Transverse colon (tissue), 4 donors: ENCODE measurements at regions not wholly inside any gene's neighbourhood (a gene's known extent, or its start where the extent isn't known, plus 50 kb on each side); places are given as distances from the start of the nearest gene placed in this dataset.

Source experiments
- DNase-seq: peaks from one replicate; pipeline ENCODE4 v3.0.0-alpha.2; 2019
- H3K27ac ChIP-seq, 4 donors: fragments of 200-600 bp; sonication (generic); 2 replicates each; pipeline ENCODE4 v1.5.1; 2016 to 2018; ENCODE audit warnings: inconsistent platforms in 4 of 4
- H3K27me3 ChIP-seq: fragments of 200-600 bp; sonication (generic); 2 replicates; pipeline ENCODE4 v1.5.1; 2017; ENCODE audit warnings: inconsistent platforms
- H3K36me3 ChIP-seq, 4 donors: fragments of 200-600 bp; sonication (generic); 2 replicates each; pipeline ENCODE4 v1.5.1; 2017 to 2019; ENCODE audit warnings: inconsistent platforms in 4 of 4
- H3K4me1 ChIP-seq, 4 donors: fragments of 200-600 bp; sonication (generic); 2 replicates each; pipeline ENCODE4 v1.5.1; 2017 to 2020; ENCODE audit warnings: inconsistent platforms in 4 of 4
- H3K4me3 ChIP-seq, 4 donors: fragments of 200-600 bp; sonication (generic); 1 replicate in 1 of 4; 2 replicates in 3 of 4; pipeline versions ENCODE4 v1.5.1 to v1.6.1; 2017 to 2019; ENCODE audit warnings: inconsistent platforms in 4 of 4
- H3K9me3 ChIP-seq, 2 donors: fragments of 200-600 bp; sonication (generic); 2 replicates each; pipeline ENCODE4 v1.5.1; 2017 to 2019; ENCODE audit warnings: inconsistent platforms in 2 of 2
- EP300 ChIP-seq: sonication (generic); formaldehyde crosslinking; IDR thresholded peaks from one replicate; pipeline ENCODE4 v1.6.1; 2017; ENCODE audit warnings: antibody characterized with exemption, low read depth
- POLR2A ChIP-seq: fragments of 450-650 bp; IDR thresholded peaks from one replicate; pipeline ENCODE4 v1.6.1; 2016; ENCODE audit warnings: antibody characterized with exemption, mild to moderate bottlenecking, moderate library complexity
- POLR2AphosphoS5 ChIP-seq, 3 donors: sonication (generic); formaldehyde crosslinking; IDR thresholded peaks; one replicate each; pipeline ENCODE4 v1.6.1; 2016; ENCODE audit warnings: antibody characterized with exemption in 3 of 3
- WGBS, 2 donors: methylation state at CpG; one replicate each; pipeline ENCODE4 v1.1.5; 2018; ENCODE audit warnings: low coverage in 1 of 2; 5-methylcytosine and 5-hydroxymethylcytosine counted together
- in situ Hi-C, 4 donors: fragments of 200-750 bp; cut with MboI; loops; one replicate each; pipeline versions ENCODE4 v1.15.0 to v1.15.1; 2017; ENCODE audit warnings: low sequenced_read_pairs in 3 of 4, low pct_ligation_motif_present in 1 of 4, low pct_unique_long_range_greater_than_20kb in 1 of 4
- intact Hi-C: fragments of 100-400 bp; cut with DNase I; formaldehyde crosslinking; loops from one replicate; pipeline ENCODE4 v1.15.1; 2023; ENCODE audit warnings: low total_unique reads
- TF ChIP-seq, protein P1 (sequence below), 5 experiments: fragments of 200-600 bp in 3 of 5; fragments of 450-650 bp in 2 of 5; sonication (generic) in 3 of 5; IDR thresholded peaks; 1 replicate in 2 of 5; 2 replicates in 3 of 5; pipeline ENCODE4 v1.5.1; 2016 to 2017; ENCODE audit warnings: antibody characterized with exemption in 5 of 5, inconsistent platforms in 3 of 5, mild to moderate bottlenecking in 2 of 5, moderate library complexity in 1 of 5

DNA sequence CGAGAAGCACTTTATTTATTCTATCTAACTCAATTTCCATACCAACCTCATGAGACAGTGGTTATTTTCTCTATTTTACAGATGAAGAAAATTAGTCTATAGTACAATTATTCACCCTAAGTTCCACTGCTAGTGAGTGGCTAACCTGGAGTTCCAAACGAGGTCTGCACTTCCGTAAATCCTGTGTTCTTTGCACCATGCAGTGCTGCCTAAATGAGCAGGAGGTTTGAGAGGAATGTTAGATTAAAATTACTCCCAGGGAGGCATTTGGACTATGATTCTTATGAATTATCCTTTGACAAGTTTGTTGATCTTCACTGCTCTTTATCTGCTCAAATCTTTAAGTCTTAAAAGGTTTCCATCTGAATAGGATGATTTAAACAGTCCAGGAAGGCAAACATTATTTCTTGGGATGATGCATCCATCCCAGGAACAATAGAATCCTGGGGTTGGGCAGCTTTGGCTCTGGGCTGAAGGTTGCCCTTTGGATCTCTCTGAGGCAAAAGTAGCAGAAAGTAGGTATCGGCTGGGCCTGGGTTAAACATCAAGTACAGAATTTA, 400.8 kb downstream of the REEP3 start:
- H3K27me3 ChIP-seq: no peaks in the 10 kb centered on the region
- no peak for DNase-seq
- no peaks in the 10 kb centered on the region for H3K36me3 ChIP-seq
- no peak for TF ChIP-seq EP300
- TF ChIP-seq, protein P1, sequence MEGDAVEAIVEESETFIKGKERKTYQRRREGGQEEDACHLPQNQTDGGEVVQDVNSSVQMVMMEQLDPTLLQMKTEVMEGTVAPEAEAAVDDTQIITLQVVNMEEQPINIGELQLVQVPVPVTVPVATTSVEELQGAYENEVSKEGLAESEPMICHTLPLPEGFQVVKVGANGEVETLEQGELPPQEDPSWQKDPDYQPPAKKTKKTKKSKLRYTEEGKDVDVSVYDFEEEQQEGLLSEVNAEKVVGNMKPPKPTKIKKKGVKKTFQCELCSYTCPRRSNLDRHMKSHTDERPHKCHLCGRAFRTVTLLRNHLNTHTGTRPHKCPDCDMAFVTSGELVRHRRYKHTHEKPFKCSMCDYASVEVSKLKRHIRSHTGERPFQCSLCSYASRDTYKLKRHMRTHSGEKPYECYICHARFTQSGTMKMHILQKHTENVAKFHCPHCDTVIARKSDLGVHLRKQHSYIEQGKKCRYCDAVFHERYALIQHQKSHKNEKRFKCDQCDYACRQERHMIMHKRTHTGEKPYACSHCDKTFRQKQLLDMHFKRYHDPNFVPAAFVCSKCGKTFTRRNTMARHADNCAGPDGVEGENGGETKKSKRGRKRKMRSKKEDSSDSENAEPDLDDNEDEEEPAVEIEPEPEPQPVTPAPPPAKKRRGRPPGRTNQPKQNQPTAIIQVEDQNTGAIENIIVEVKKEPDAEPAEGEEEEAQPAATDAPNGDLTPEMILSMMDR (IDR thresholded peaks at IDR 0.05): no peak
- TF ChIP-seq POLR2AphosphoS5 (IDR thresholded peaks at IDR 0.05): no peak
- no peak for TF ChIP-seq POLR2A
- no peaks in the 10 kb centered on the region for H3K4me1 ChIP-seq
- H3K27ac ChIP-seq: no peak overlapping the region
- in situ Hi-C loops: no loop called here
- H3K9me3 ChIP-seq: no peaks in the 10 kb centered on the region
- intact Hi-C loops: no loop called here
- no peak overlapping the region for H3K4me3 ChIP-seq
- 47 to 54% methylated on average over 2 to 4 of the region's 4 CpGs for WGBS, 2 donors

DNA sequence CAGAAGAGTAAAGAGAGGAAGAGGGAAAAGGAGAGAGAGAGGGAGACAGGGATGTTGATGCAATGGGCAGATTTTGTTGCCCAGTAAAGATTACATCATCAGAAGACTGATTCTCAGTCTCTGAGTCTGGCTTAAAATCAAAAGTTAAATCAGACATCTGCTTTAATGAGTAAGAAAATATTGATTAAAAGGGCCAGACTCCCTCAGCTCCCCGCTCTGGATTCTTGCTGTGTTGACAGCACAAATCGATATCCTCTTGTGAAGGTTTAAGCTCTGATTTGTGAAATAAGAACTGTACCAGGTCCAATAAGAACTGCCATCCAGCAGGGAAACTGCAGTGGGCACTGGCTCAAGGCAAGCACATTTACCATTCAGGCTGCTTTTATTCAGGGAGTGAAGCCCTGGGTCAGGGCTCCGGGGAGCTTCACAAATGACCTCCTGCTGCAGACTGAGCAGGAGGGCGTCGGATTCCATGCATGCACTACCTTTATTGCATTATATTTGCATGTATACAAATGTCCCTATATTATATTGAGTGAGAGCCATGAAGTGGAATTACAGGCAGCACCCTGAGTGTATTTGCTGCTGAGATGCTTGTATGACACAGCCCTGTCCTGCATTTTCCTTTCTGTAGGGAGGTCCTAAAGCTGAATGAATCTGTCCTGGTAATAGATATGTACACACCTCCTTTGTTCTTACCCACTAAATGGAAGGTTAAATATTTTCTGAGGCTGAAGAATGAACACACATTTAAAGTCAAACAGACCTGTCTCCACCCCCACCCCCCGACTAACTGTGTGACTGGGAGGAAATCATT, 401.5 kb downstream of the REEP3 start:
- intact Hi-C loops: no loop called here
- H3K9me3 ChIP-seq: no peaks in the 10 kb centered on the region
- H3K27me3 ChIP-seq: no peaks in the 10 kb centered on the region
- H3K36me3 ChIP-seq: no peaks in the 10 kb centered on the region
- in situ Hi-C loops: no loop called here
- no peak overlapping the region for H3K4me3 ChIP-seq
- H3K27ac ChIP-seq: no peak overlapping the region
- no peaks in the 10 kb centered on the region for H3K4me1 ChIP-seq
- no peak for DNase-seq
- TF ChIP-seq, protein P1 (IDR thresholded peaks at IDR 0.05): no peak
- TF ChIP-seq EP300 (no peak), POLR2A (no peak), POLR2AphosphoS5 (IDR thresholded peaks at IDR 0.05) (no peak)
- 49 to 67% methylated on average over 6 of the region's 6 CpGs for WGBS, 2 donors

DNA sequence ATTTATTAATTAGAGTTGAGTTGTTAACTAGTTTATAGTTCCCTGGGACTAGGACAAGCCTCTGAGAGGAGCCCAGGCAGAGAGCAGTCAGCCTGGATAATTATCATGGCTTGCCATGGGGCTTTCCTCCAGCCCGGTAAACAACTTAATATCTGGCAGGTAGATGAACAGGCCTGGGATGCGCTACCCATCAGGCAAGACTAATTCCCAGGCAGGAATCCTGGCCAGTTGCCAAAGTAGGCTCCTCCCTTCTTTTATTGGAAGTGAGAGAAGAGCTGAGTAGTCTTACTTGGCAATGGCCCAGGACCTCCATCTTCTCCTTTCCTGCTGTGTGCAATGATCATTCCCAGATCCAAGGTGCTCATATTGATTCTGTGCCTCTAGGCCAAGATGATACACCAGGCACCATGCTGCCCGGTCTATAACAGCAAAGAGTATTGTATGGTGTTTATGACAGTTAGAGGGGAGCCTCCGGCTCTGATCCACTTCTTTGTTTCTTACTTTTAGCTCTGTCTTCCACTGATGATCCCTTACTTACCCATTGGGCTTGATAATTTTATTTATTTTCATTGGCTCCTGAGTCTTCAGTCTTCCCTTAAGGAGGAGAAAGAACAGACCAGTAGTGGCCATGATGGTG, 408.7 kb downstream of the REEP3 start:
- in situ Hi-C loops: no loop called here
- Histone ChIP-seq H3K27ac (no peak overlapping the region), H3K4me3 (no peak overlapping the region), H3K36me3 (no peaks in the 10 kb centered on the region), H3K9me3 (no peaks in the 10 kb centered on the region), H3K4me1 (no peaks in the 10 kb centered on the region), H3K27me3 (no peaks in the 10 kb centered on the region)
- no peak for TF ChIP-seq POLR2A
- TF ChIP-seq POLR2AphosphoS5 (IDR thresholded peaks at IDR 0.05): no peak
- TF ChIP-seq, protein P1 (IDR thresholded peaks at IDR 0.05): no peak
- no peak for TF ChIP-seq EP300
- DNase-seq: no peak
- intact Hi-C loops: no loop called here
- WGBS, 2 donors: 70 to 95% methylated on average over 4 of the region's 4 CpGs

DNA sequence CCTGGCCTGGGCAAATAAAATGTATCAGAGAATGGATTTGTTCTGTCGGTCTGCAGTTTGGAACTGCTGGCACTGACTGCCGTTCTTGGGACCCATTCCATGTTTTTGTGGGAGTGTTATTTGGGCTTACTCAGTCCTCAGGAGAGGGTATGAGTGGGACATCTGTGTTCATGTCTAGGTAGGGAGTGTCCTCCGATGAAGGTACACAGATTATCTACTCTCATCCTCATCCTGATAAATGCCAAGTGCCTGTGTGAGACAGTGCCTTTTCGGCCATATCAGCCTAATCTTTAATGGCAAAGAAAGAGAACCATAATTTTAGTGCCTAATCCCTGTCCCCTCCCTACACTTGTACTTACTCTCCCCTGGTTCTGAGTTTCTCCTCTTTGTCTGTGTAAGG, 409.4 kb downstream of the REEP3 start:
- intact Hi-C loops (no loop called here), in situ Hi-C loops (no loop called here)
- no peak overlapping the region for H3K4me3 ChIP-seq
- 63 to 91% methylated on average over 2 to 4 of the region's 4 CpGs for WGBS, 2 donors
- no peak for TF ChIP-seq EP300
- TF ChIP-seq, protein P1 (IDR thresholded peaks at IDR 0.05): no peak
- no peak for TF ChIP-seq POLR2AphosphoS5 (IDR thresholded peaks at IDR 0.05)
- TF ChIP-seq POLR2A: no peak
- H3K9me3 ChIP-seq: no peaks in the 10 kb centered on the region
- no peaks in the 10 kb centered on the region for H3K4me1 ChIP-seq
- H3K27ac ChIP-seq: no peak overlapping the region
- no peaks in the 10 kb centered on the region for H3K27me3 ChIP-seq
- H3K36me3 ChIP-seq: no peaks in the 10 kb centered on the region
- DNase-seq: no peak
